HepG2 (cell line): ENCODE measurements at regions not wholly inside any gene's neighbourhood (a gene's known extent, or its start where the extent isn't known, plus 50 kb on each side); places are given as distances from the start of the nearest gene placed in this dataset.
A peak's percentile ranks its signal among the peaks of the same experiment; 100 is the strongest.

ENCODE experiments used
- AHDC1 ChIP-seq: sonication (generic); formaldehyde crosslinking; IDR thresholded peaks from 2 replicates; pipeline ENCODE4 v1.5.1; 2020; ENCODE audit warnings: mild to moderate bottlenecking, missing genetic modification reagents, borderline replicate concordance
- ASH2L ChIP-seq: fragments of 300-600, 200-600 bp; sonication (generic); IDR thresholded peaks from 2 replicates; pipeline ENCODE4 v1.7.0; 2017; ENCODE audit warnings: low read depth, mild to moderate bottlenecking, moderate library complexity, mixed read lengths, low read length; ENCODE audit not compliant: insufficient read length
- HOXA3 ChIP-seq: sonication (generic); formaldehyde crosslinking; IDR thresholded peaks from 2 replicates; pipeline ENCODE4 v1.5.0; 2020; ENCODE audit warnings: missing genetic modification reagents
- IKZF5 ChIP-seq: IDR thresholded peaks from 2 replicates; pipeline ENCODE4 v1.6.1; 2018; ENCODE audit warnings: missing genetic modification reagents, mild to moderate bottlenecking, missing compliant biosample characterization
- NR2F1 ChIP-seq, 2 experiments: fragments of 450-650 bp in 1 of 2; formaldehyde crosslinking in 1 of 2; IDR thresholded peaks; 2 replicates each; pipeline versions ENCODE4 v1.5.0 to v1.6.1; 2016 to 2020; ENCODE audit warnings: mild to moderate bottlenecking in 1 of 2, missing compliant biosample characterization in 1 of 2, missing genetic modification reagents in 1 of 2, moderate library complexity in 1 of 2
- PITX1 ChIP-seq: sonication (generic); formaldehyde crosslinking; IDR thresholded peaks from 2 replicates; pipeline ENCODE4 v1.5.1; 2020; ENCODE audit warnings: mild to moderate bottlenecking, missing genetic modification reagents
- SNAPC2 ChIP-seq: sonication (generic); formaldehyde crosslinking; IDR thresholded peaks from 2 replicates; pipeline ENCODE4 v1.8.1; 2022; ENCODE audit warnings: mild to moderate bottlenecking, missing genetic modification reagents
- SRY ChIP-seq: sonication (generic); formaldehyde crosslinking; IDR thresholded peaks from 2 replicates; pipeline ENCODE4 v1.8.0; 2022; ENCODE audit warnings: mild to moderate bottlenecking, missing genetic modification reagents
- ZBED4 ChIP-seq: sonication (generic); formaldehyde crosslinking; IDR thresholded peaks from 2 replicates; pipeline ENCODE4 v1.4.0; 2020; ENCODE audit warnings: missing genetic modification reagents, borderline replicate concordance
- ZFX ChIP-seq: sonication (generic); formaldehyde crosslinking; IDR thresholded peaks from 2 replicates; pipeline ENCODE4 v1.4.0; 2020; ENCODE audit warnings: mild to moderate bottlenecking, low read depth, missing genetic modification reagents, moderate library complexity
- ZMAT3 ChIP-seq: sonication (generic); formaldehyde crosslinking; conservative IDR thresholded peaks from 2 replicates; pipeline ENCODE4 v1.7.0; 2021; ENCODE audit warnings: missing genetic modification reagents
- ZMYM4 ChIP-seq: sonication (generic); formaldehyde crosslinking; IDR thresholded peaks from 2 replicates; pipeline ENCODE4 v1.8.1; 2023; ENCODE audit warnings: mild to moderate bottlenecking, missing genetic modification reagents
- ZNF224 ChIP-seq: sonication (generic); formaldehyde crosslinking; IDR thresholded peaks from 2 replicates; pipeline ENCODE4 v1.5.0; 2020; ENCODE audit warnings: mild to moderate bottlenecking, missing genetic modification reagents
- ZNF644 ChIP-seq: IDR thresholded peaks from 2 replicates; pipeline ENCODE4 v1.6.1; 2016; ENCODE audit warnings: low read depth
- ZNF660 ChIP-seq: sonication (generic); formaldehyde crosslinking; IDR thresholded peaks from 2 replicates; pipeline ENCODE4 v1.5.1; 2020; ENCODE audit warnings: mild to moderate bottlenecking, low read depth, missing genetic modification reagents, borderline replicate concordance
- ZNF773 ChIP-seq: sonication (generic); formaldehyde crosslinking; IDR thresholded peaks from 2 replicates; pipeline ENCODE4 v1.4.0; 2020; ENCODE audit warnings: missing genetic modification reagents, borderline replicate concordance
- ZNF816 ChIP-seq: sonication (generic); formaldehyde crosslinking; IDR thresholded peaks from 2 replicates; pipeline ENCODE4 v1.8.0; 2022; ENCODE audit warnings: missing genetic modification reagents, mild to moderate bottlenecking, borderline replicate concordance
- ZSCAN20 ChIP-seq: sonication (generic); formaldehyde crosslinking; IDR thresholded peaks from 2 replicates; pipeline ENCODE4 v1.4.0; 2020; ENCODE audit warnings: missing genetic modification reagents, mild to moderate bottlenecking, borderline replicate concordance

GRCh38 chr10:21364196-21365114, 161.0 kb downstream of the SKIDA1 start (continued):
- TF ChIP-seq AHDC1 (CRISPR knock-in tag) (0 out of 2 replicates have a peak, but pooled peaks have one; percentile 20), ZMYM4 (CRISPR knock-in tag) (no peak), ASH2L (peak; percentile 50), SRY (no peak), IKZF5 (CRISPR knock-in tag) (no peak), ZNF644 (CRISPR knock-in tag) (peak; percentile 24; the same call in 1 of the 2 replicates), ZNF816 (CRISPR knock-in tag) (no peak), NR2F1 (CRISPR knock-in tag; IDR thresholded peaks at IDR 0.05) (0 out of 4 replicates have a peak, but pooled peaks of 1 of the 2 experiments have one; percentile 33), HOXA3 (CRISPR knock-in tag) (peak; percentile 31; the same call in 1 of the 2 replicates), ZNF773 (CRISPR knock-in tag) (no peak), ZFX (peak; percentile 41; the same call in 1 of the 2 replicates), ZMAT3 (CRISPR knock-in tag) (0 out of 2 replicates have a peak, but pooled peaks have one; percentile 42), ZSCAN20 (CRISPR knock-in tag) (no peak), ZNF660 (CRISPR knock-in tag) (no peak), ZNF224 (CRISPR knock-in tag) (no peak), PITX1 (CRISPR knock-in tag) (no peak), ZBED4 (CRISPR knock-in tag) (0 out of 2 replicates have a peak, but pooled peaks have one; percentile 42), SNAPC2 (CRISPR knock-in tag) (0 out of 2 replicates have a peak, but pooled peaks have one; percentile 22)
